ENCODE measurements at regions not wholly inside any gene's neighbourhood (a gene's known extent, or its start where the extent isn't known, plus 50 kb on each side); places are given as distances from the start of the nearest gene placed in this dataset.

GRCh38 chr4:135777361-135777760 is 1575.8 kb upstream of the PABPC4L start:
- TF ChIP-seq CTCF (IDR thresholded peaks at IDR 0.05) (no peak), POLR2A (IDR thresholded peaks at IDR 0.05) (no peak)
